Adipocyte (in vitro differentiated cells): ENCODE measurements at regions not wholly inside any gene's neighbourhood (a gene's known extent, or its start where the extent isn't known, plus 50 kb on each side); places are given as distances from the start of the nearest gene placed in this dataset.

ENCODE experiments used
- DNase-seq: peaks from one replicate; pipeline ENCODE4 v3.0.0-alpha.2; 2015; ENCODE audit warnings: low read depth
- H3K27me3 ChIP-seq: replicated peaks from 2 replicates; pipeline ENCODE4 v1.7.0; 2013; ENCODE audit warnings: mild to moderate bottlenecking, low read length, moderate library complexity; ENCODE audit not compliant: control insufficient read depth, insufficient read depth
- H3K36me3 ChIP-seq: 2 replicates; pipeline ENCODE4 v1.7.0; 2013; ENCODE audit warnings: low read length, mild to moderate bottlenecking, moderate library complexity; ENCODE audit not compliant: control insufficient read depth, insufficient read depth, severe bottlenecking
- H3K4me1 ChIP-seq: 2 replicates; pipeline ENCODE4 v1.7.0; 2013; ENCODE audit warnings: mild to moderate bottlenecking, low read length, moderate library complexity; ENCODE audit not compliant: control insufficient read depth, insufficient read depth
- H3K4me3 ChIP-seq: 2 replicates; pipeline ENCODE4 v1.7.0; 2013; ENCODE audit warnings: mild to moderate bottlenecking, low read length, moderate library complexity
- H3K9ac ChIP-seq: 2 replicates; pipeline ENCODE4 v1.7.0; 2013; ENCODE audit warnings: mild to moderate bottlenecking, low read length, moderate library complexity
- H3K9me3 ChIP-seq: 2 replicates; pipeline ENCODE4 v1.7.0; 2013; ENCODE audit warnings: mild to moderate bottlenecking, low read length, moderate library complexity; ENCODE audit not compliant: control insufficient read depth

DNA sequence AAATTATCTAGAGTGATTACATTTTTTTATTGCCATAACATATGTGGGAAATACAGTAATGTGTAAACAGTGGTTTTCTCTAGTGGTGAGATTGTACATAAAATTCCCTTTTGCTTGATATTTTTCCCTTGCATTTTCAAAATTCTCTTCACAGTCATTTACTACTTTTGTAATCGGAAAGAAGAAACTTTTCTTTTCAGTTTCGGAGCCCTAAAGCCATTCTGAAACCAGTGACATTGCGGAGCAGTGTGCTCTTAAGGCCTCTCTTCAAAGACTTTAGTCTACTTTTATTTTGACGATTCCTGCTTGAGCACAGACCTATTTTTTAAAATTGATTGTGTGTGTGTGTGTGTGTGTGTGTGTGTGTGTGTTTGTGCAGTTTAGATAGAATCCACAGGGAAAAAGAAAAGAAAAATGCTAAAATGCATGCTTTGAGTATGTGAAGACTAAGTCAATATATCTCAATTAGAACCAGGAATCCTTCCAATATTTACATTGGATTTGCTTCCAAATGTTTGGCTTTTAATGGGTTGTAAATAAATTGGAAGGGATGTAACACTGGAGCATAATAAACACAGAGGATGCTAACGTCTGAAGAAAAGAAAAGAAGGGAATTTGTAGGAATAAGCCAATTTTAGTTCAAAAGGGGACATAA, 357.4 kb downstream of the RND3 start:
- DNase-seq, result no peak
- Histone ChIP-seq H3K4me3 (no peak overlapping the region), H3K9ac (no peak overlapping the region), H3K36me3 (no peaks in the 10 kb centered on the region), H3K4me1 (peaks cover 22% of the 10 kb centered on the region), H3K9me3 (peaks cover 3% of the 10 kb centered on the region), H3K27me3 (no peaks in the 10 kb centered on the region)

DNA sequence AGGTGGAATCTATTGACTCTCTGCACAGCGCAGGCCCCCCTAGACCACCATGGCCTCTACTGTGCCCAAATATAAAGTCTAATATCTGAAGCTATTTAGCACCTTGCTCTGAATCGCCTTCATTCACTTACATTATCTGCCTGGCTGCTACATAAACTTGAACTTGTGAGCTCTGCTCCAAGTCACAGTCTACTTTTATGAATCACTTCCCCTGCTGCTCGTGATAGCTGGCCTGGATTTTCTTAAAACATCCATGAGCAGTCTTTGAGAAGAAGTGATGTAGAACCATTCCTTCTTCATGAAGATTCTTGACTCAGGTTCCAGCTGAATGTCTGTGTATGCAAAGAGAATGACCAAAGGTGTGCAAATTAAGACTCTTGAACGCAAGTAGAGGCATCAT, 359.5 kb downstream of the RND3 start:
- DNase-seq, result peak; percentile 33
- H3K4me1 ChIP-seq, result peaks cover 13% of the 10 kb centered on the region
- H3K27me3 ChIP-seq, result no peaks in the 10 kb centered on the region
- peaks cover 3% of the 10 kb centered on the region for H3K9me3 ChIP-seq
- no peak overlapping the region for H3K9ac ChIP-seq
- H3K4me3 ChIP-seq, result no peak overlapping the region
- H3K36me3 ChIP-seq, result no peaks in the 10 kb centered on the region

GRCh38 chr2:150127346-150127990, 360.0 kb downstream of the RND3 start:
- no peak overlapping the region for H3K4me3 ChIP-seq

GRCh38 chr2:150126839-150127238, 360.6 kb downstream of the RND3 start:
- DNase-seq, result no peak
- peaks cover 3% of the 10 kb centered on the region for H3K9me3 ChIP-seq

More at GRCh38 chr2:150127346-150127990, 360.0 kb downstream of the RND3 start:
- H3K4me1 ChIP-seq, result peaks cover 14% of the 10 kb centered on the region
- H3K9me3 ChIP-seq, result peaks cover 3% of the 10 kb centered on the region
- H3K36me3 ChIP-seq, result no peaks in the 10 kb centered on the region
- H3K27me3 ChIP-seq, result no peaks in the 10 kb centered on the region
- DNase-seq, result no peak
- no peak overlapping the region for H3K9ac ChIP-seq

DNA sequence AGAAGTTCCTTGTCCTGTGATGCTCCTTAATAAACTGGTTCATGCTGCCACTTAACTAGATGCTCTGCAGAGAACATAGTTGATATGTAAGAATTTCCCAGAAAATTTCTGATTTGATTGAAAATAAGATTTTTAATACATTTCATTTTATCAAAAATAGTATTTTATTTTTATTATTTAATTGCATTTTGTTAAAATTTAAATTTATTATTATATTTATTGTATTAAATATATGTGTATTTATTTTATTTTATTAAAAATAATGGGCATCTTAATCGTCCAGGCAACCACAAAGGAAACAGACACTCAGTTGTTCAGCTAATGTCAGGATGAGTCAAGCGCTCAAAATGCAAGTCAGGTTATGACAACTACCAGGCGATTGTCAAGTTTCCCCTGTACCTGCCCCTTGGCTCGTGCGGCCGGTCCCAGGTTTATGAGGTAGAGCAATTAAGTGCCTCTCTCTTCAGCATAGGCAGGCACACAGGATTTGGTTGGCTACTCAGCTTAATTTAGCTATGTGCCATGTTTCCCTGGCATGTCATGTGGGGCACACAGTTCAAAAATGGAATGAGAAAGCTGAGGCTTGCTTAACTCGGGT, 361.2 kb downstream of the RND3 start:
- Histone ChIP-seq H3K9ac (no peak overlapping the region), H3K4me3 (peak overlapping the region; percentile 12), H3K27me3 (no peaks in the 10 kb centered on the region), H3K36me3 (no peaks in the 10 kb centered on the region), H3K4me1 (peaks cover 14% of the 10 kb centered on the region), H3K9me3 (peaks cover 3% of the 10 kb centered on the region)
- DNase-seq, result no peak

More at GRCh38 chr2:150126839-150127238, 360.6 kb downstream of the RND3 start:
- Histone ChIP-seq H3K4me3 (no peak overlapping the region), H3K36me3 (no peaks in the 10 kb centered on the region), H3K4me1 (peaks cover 14% of the 10 kb centered on the region), H3K9ac (no peak overlapping the region), H3K27me3 (no peaks in the 10 kb centered on the region)

DNA sequence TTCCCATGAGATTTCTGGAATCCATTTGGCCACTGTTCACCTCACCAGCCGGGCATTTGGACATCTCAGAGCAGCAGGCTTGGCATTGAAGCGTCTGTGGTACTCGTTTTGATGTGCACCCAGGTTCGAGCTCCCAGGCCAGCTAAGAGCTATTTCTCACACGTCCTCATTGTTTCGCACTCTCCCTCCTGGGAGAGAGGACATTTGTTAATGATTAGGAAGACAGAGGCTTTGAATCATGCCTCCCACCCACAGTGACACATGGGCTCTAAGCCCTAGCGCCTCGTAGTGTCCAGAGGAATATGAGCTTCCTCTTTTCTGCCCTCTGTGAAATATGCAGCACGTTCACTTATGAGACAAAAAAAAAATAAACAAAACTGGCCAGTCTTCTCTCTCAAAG, 361.8 kb downstream of the RND3 start:
- no peaks in the 10 kb centered on the region for H3K27me3 ChIP-seq
- peaks cover 3% of the 10 kb centered on the region for H3K9me3 ChIP-seq
- no peak overlapping the region for H3K9ac ChIP-seq
- H3K4me1 ChIP-seq, result peaks cover 14% of the 10 kb centered on the region
- H3K36me3 ChIP-seq, result no peaks in the 10 kb centered on the region
- H3K4me3 ChIP-seq, result peak overlapping the region; percentile 12
- DNase-seq, result peak; percentile 40

GRCh38 chr2:150125188-150125587, 362.3 kb downstream of the RND3 start:
- no peaks in the 10 kb centered on the region for H3K27me3 ChIP-seq
- peaks cover 3% of the 10 kb centered on the region for H3K9me3 ChIP-seq
- H3K9ac ChIP-seq, result no peak overlapping the region
- H3K4me3 ChIP-seq, result no peak overlapping the region
- no peaks in the 10 kb centered on the region for H3K36me3 ChIP-seq
- peaks cover 14% of the 10 kb centered on the region for H3K4me1 ChIP-seq
- DNase-seq, result no peak

GRCh38 chr2:150124739-150125138, 362.7 kb downstream of the RND3 start:
- H3K4me1 ChIP-seq, result peaks cover 14% of the 10 kb centered on the region
- no peak overlapping the region for H3K4me3 ChIP-seq
- DNase-seq, result no peak
- H3K27me3 ChIP-seq, result no peaks in the 10 kb centered on the region
- peaks cover 3% of the 10 kb centered on the region for H3K9me3 ChIP-seq
- no peak overlapping the region for H3K9ac ChIP-seq
- no peaks in the 10 kb centered on the region for H3K36me3 ChIP-seq

GRCh38 chr2:150122871-150123613, 364.4 kb downstream of the RND3 start:
- H3K4me1 ChIP-seq, result peaks cover 14% of the 10 kb centered on the region
- DNase-seq, result no peak
- H3K36me3 ChIP-seq, result no peaks in the 10 kb centered on the region
- H3K4me3 ChIP-seq, result no peak overlapping the region
- no peaks in the 10 kb centered on the region for H3K27me3 ChIP-seq
- H3K9me3 ChIP-seq, result no peaks in the 10 kb centered on the region
- no peak overlapping the region for H3K9ac ChIP-seq

- Histone ChIP-seq H3K9me3 (no peaks in the 10 kb centered on the region), H3K36me3 (no peaks in the 10 kb centered on the region), H3K9ac (no peak overlapping the region), H3K4me3 (no peak overlapping the region), H3K4me1 (peaks cover 14% of the 10 kb centered on the region), H3K27me3 (no peaks in the 10 kb centered on the region)
- DNase-seq, result no peak
These were observed 365.3 kb downstream of the RND3 start for GRCh38 chr2:150122156-150122555.

GRCh38 chr2:150120326-150120955, 367.0 kb downstream of the RND3 start:
- DNase-seq, result no peak
- no peaks in the 10 kb centered on the region for H3K9me3 ChIP-seq
- no peaks in the 10 kb centered on the region for H3K27me3 ChIP-seq
- H3K36me3 ChIP-seq, result no peaks in the 10 kb centered on the region
- H3K4me3 ChIP-seq, result no peak overlapping the region
- H3K4me1 ChIP-seq, result peaks cover 8% of the 10 kb centered on the region
- H3K9ac ChIP-seq, result no peak overlapping the region
